RWPE2 (cell line): ENCODE measurements at regions not wholly inside any gene's neighbourhood (a gene's known extent, or its start where the extent isn't known, plus 50 kb on each side); places are given as distances from the start of the nearest gene placed in this dataset.

Source experiments
- ATAC-seq: fragments of 200-7000 bp; cut with Tn5 transposase; 3 replicates; pipeline ENCODE4 v1.9.1; 2021; ENCODE audit warnings: low read depth
- DNase-seq: peaks from one replicate; pipeline ENCODE4 v3.0.0-alpha.2; 2020; ENCODE audit warnings: low spot score
- H3K27ac ChIP-seq: fragments of 450-650 bp; 2 replicates; pipeline ENCODE4 v1.5.1; 2017; ENCODE audit warnings: mild to moderate bottlenecking; ENCODE audit not compliant: poor library complexity, severe bottlenecking
- H3K27me3 ChIP-seq: fragments of 250-450 bp; sonication (Bioruptor Pico); 2 replicates; pipeline ENCODE4 v1.5.1; 2021; ENCODE audit warnings: mild to moderate bottlenecking, moderate library complexity; ENCODE audit not compliant: insufficient read depth, poor library complexity, severe bottlenecking
- H3K36me3 ChIP-seq: fragments of 250-450 bp; sonication (Bioruptor Pico); 2 replicates; pipeline ENCODE4 v1.5.1; 2020; ENCODE audit warnings: low read depth, mild to moderate bottlenecking, moderate library complexity
- H3K4me1 ChIP-seq: fragments of 250-450 bp; sonication (Bioruptor Pico); 2 replicates; pipeline ENCODE4 v1.5.1; 2021; ENCODE audit warnings: mild to moderate bottlenecking, moderate library complexity; ENCODE audit not compliant: insufficient read depth, poor library complexity, severe bottlenecking
- H3K4me3 ChIP-seq: fragments of 250-450 bp; sonication (Bioruptor Pico); 2 replicates; pipeline ENCODE4 v1.5.1; 2021; ENCODE audit warnings: mild to moderate bottlenecking, moderate library complexity; ENCODE audit not compliant: severe bottlenecking
- H3K9me3 ChIP-seq: fragments of 250-450 bp; sonication (Bioruptor Pico); 2 replicates; pipeline ENCODE4 v1.5.1; 2021; ENCODE audit warnings: mild to moderate bottlenecking, moderate library complexity; ENCODE audit not compliant: severe bottlenecking
- TF ChIP-seq, protein P1 (sequence below): fragments of 450-650 bp; IDR thresholded peaks from one replicate; pipeline ENCODE4 v1.5.1; 2017; ENCODE audit warnings: mild to moderate bottlenecking, moderate library complexity; ENCODE audit not compliant: poor library complexity, severe bottlenecking

- DNase-seq (no peak), ATAC-seq (no peak)
- H3K27ac ChIP-seq = no peak overlapping the region
- TF ChIP-seq, protein P1, sequence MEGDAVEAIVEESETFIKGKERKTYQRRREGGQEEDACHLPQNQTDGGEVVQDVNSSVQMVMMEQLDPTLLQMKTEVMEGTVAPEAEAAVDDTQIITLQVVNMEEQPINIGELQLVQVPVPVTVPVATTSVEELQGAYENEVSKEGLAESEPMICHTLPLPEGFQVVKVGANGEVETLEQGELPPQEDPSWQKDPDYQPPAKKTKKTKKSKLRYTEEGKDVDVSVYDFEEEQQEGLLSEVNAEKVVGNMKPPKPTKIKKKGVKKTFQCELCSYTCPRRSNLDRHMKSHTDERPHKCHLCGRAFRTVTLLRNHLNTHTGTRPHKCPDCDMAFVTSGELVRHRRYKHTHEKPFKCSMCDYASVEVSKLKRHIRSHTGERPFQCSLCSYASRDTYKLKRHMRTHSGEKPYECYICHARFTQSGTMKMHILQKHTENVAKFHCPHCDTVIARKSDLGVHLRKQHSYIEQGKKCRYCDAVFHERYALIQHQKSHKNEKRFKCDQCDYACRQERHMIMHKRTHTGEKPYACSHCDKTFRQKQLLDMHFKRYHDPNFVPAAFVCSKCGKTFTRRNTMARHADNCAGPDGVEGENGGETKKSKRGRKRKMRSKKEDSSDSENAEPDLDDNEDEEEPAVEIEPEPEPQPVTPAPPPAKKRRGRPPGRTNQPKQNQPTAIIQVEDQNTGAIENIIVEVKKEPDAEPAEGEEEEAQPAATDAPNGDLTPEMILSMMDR = no peak
- no peaks in the 10 kb centered on the region for H3K4me1 ChIP-seq
- H3K27me3 ChIP-seq = peaks cover 5% of the 10 kb centered on the region
- H3K4me3 ChIP-seq = no peak overlapping the region
- no peaks in the 10 kb centered on the region for H3K9me3 ChIP-seq
- no peaks in the 10 kb centered on the region for H3K36me3 ChIP-seq
Observed at GRCh38 chr4:120228086-120228485, 161.4 kb upstream of the MAD2L1 start.

- Histone ChIP-seq H3K4me3 (no peak overlapping the region), H3K9me3 (no peaks in the 10 kb centered on the region), H3K27me3 (peaks cover 5% of the 10 kb centered on the region), H3K27ac (no peak overlapping the region), H3K36me3 (no peaks in the 10 kb centered on the region), H3K4me1 (no peaks in the 10 kb centered on the region)
- DNase-seq = no peak
- no peak for ATAC-seq
- TF ChIP-seq, protein P1 = no peak
Observed at GRCh38 chr4:120227554-120227953, 160.9 kb upstream of the MAD2L1 start.

- H3K27ac ChIP-seq = no peak overlapping the region
- ATAC-seq = no peak
- TF ChIP-seq, protein P1 = no peak
- no peak overlapping the region for H3K4me3 ChIP-seq
- H3K27me3 ChIP-seq = peaks cover 4% of the 10 kb centered on the region
- no peaks in the 10 kb centered on the region for H3K4me1 ChIP-seq
- H3K36me3 ChIP-seq = no peaks in the 10 kb centered on the region
- no peaks in the 10 kb centered on the region for H3K9me3 ChIP-seq
- DNase-seq = no peak
Observed at GRCh38 chr4:120225527-120225926, 158.9 kb upstream of the MAD2L1 start.

DNA sequence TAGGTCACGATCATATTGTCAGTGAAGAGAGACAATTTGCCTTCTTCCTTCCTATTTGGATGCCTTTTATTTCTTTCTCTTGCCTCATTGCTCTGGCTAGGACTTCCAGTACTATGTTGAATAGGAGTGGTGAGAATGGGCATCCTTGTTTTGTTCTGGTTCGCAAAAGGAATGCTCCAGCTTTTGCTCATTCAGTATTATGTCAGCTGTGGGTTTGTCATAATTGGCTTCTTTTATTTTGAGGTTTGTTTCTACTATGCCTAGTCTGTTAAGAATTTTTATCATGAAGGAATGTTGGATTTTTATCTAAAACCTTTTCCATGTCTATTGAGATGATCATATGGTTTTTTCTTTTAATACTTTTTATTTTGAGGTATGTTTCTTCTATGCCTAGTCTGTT, 152.3 kb upstream of the MAD2L1 start:
- no peaks in the 10 kb centered on the region for H3K4me1 ChIP-seq
- TF ChIP-seq, protein P1 = no peak
- H3K9me3 ChIP-seq = no peaks in the 10 kb centered on the region
- ATAC-seq (no peak), DNase-seq (no peak)
- H3K36me3 ChIP-seq = no peaks in the 10 kb centered on the region
- H3K27me3 ChIP-seq = no peaks in the 10 kb centered on the region
- no peak overlapping the region for H3K4me3 ChIP-seq
- H3K27ac ChIP-seq = no peak overlapping the region

DNA sequence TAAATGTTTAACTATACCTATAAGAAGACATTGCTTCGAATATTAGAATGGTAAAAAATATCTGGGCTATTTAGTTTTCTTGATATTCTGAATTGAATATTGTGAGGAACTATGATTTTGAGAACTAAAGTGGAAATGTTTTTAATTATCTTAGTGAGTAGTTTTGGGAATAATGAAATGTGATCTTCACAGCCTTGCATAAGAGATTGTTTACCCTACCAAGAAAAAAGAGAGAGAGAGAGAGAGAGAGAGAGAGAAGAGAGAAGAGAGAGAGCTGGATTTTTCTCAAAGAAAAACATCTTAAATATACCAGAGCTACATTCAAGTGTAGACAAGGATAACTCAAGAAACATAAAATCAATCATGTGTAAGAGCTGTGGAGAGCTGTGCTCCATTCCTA, 148.7 kb upstream of the MAD2L1 start:
- DNase-seq = no peak
- no peaks in the 10 kb centered on the region for H3K9me3 ChIP-seq
- TF ChIP-seq, protein P1 = no peak
- H3K27me3 ChIP-seq = no peaks in the 10 kb centered on the region
- H3K27ac ChIP-seq = no peak overlapping the region
- no peak for ATAC-seq
- no peaks in the 10 kb centered on the region for H3K4me1 ChIP-seq
- no peaks in the 10 kb centered on the region for H3K36me3 ChIP-seq
- no peak overlapping the region for H3K4me3 ChIP-seq
